Naive thymus-derived CD8-positive, alpha-beta T cell (primary cell): ENCODE measurements at regions not wholly inside any gene's neighbourhood (a gene's known extent, or its start where the extent isn't known, plus 50 kb on each side); places are given as distances from the start of the nearest gene placed in this dataset.
"Not testable (repeated sequence)": the region's sequence is repeated elsewhere in the genome, so short reads cannot be mapped to it uniquely, and the experiment has no call there.

Experiments
- ATAC-seq, 2 donors: fragments of 150-1000 bp; cut with Tn5 transposase in 1 of 2; sonication (Bioruptor Pico), chemical (Tn5 transposase) in 1 of 2; 1 replicate in 1 of 2; 2 replicates in 1 of 2; pipeline ENCODE4 v1.10.0; 2021; ENCODE audit warnings: mild to moderate bottlenecking in 2 of 2, moderate library complexity in 2 of 2
- POLR2A ChIA-PET: fragments of 350-600 bp; sonication (Branson Sonifier 250); formaldehyde crosslinking; loops from one replicate; lab custom pipeline; 2021; ENCODE audit warnings: antibody characterized with exemption; lab: Charles Lee
- DNase-seq, 10 donors: peaks; one replicate each; pipeline versions ENCODE4 v3.0.0 to v3.0.0-alpha.2; 2020 to 2022
- H3K27ac Mint-ChIP-seq, 10 donors: one replicate each; pipeline ENCODE4 v1.8.0; 2020 to 2022; ENCODE audit warnings: mild to moderate bottlenecking in 10 of 10, mixed read lengths in 10 of 10, moderate library complexity in 4 of 10, inconsistent platforms in 1 of 10
- H3K27me3 Mint-ChIP-seq, 5 donors: one replicate each; pipeline ENCODE4 v1.8.0; 2021 to 2022; ENCODE audit warnings: mixed read lengths in 5 of 5
- H3K36me3 Mint-ChIP-seq, 3 donors: one replicate each; pipeline ENCODE4 v1.8.0; 2020 to 2022; ENCODE audit warnings: mixed read lengths in 3 of 3, mild to moderate bottlenecking in 2 of 3, inconsistent platforms in 1 of 3
- H3K4me1 Mint-ChIP-seq, 4 donors: one replicate each; pipeline ENCODE4 v1.8.0; 2021 to 2022; ENCODE audit warnings: mixed read lengths in 4 of 4
- H3K4me3 Mint-ChIP-seq, 10 donors: one replicate each; pipeline ENCODE4 v1.8.0; 2020 to 2022; ENCODE audit warnings: mild to moderate bottlenecking in 10 of 10, mixed read lengths in 10 of 10, moderate library complexity in 6 of 10, inconsistent platforms in 1 of 10
- H3K9me3 Mint-ChIP-seq, 9 donors: one replicate each; pipeline ENCODE4 v1.8.0; 2020 to 2022; ENCODE audit warnings: mixed read lengths in 9 of 9, mild to moderate bottlenecking in 3 of 9, inconsistent platforms in 1 of 9, moderate library complexity in 1 of 9

- no peaks in the 10 kb centered on the region for H3K9me3 Mint-ChIP-seq
- H3K27ac Mint-ChIP-seq: peak overlapping the region in 1 of 10 donors; percentile 65
- H3K27me3 Mint-ChIP-seq: peaks cover 5 to 40% (median 18%) of the 10 kb centered on the region in 5 donors
- no peaks in the 10 kb centered on the region for H3K36me3 Mint-ChIP-seq
- ATAC-seq (no peak), DNase-seq (no peak)
- H3K4me3 Mint-ChIP-seq: no peak overlapping the region
- POLR2A ChIA-PET: no interaction called here
- no peaks in the 10 kb centered on the region for H3K4me1 Mint-ChIP-seq
These were observed 129.8 kb downstream of the FAM53A start for GRCh38 chr4:1554246-1554875.

- Mint-ChIP-seq H3K4me3 (no peak overlapping the region), H3K36me3 (no peaks in the 10 kb centered on the region), H3K9me3 (no peaks in the 10 kb centered on the region), H3K27me3 (peaks cover 5 to 37% (median 18%) of the 10 kb centered on the region in 5 donors), H3K4me1 (peaks cover 2 to 8% (median 5%) of the 10 kb centered on the region in 4 donors), H3K27ac (no peak overlapping the region)
- ATAC-seq (no peak), DNase-seq (no peak)
- POLR2A ChIA-PET: no interaction called here
These were observed 130.7 kb downstream of the FAM53A start for GRCh38 chr4:1553365-1553764.

- peaks cover 6 to 33% (median 23%) of the 10 kb centered on the region in 5 donors for H3K27me3 Mint-ChIP-seq
- H3K4me3 Mint-ChIP-seq: no peak overlapping the region
- no peaks in the 10 kb centered on the region for H3K9me3 Mint-ChIP-seq
- no peak for DNase-seq
- ATAC-seq: no peak
- H3K27ac Mint-ChIP-seq: no peak overlapping the region
- H3K4me1 Mint-ChIP-seq: peaks cover 5 to 15% (median 9%) of the 10 kb centered on the region in 4 donors
- no peaks in the 10 kb centered on the region for H3K36me3 Mint-ChIP-seq
- POLR2A ChIA-PET: no interaction called here
These were observed 131.7 kb downstream of the FAM53A start for GRCh38 chr4:1552451-1552850.

GRCh38 chr4:1551211-1551610, 132.9 kb downstream of the FAM53A start:
- Mint-ChIP-seq H3K27me3 (peaks cover 4 to 29% (median 20%) of the 10 kb centered on the region in 5 donors), H3K4me3 (no peak overlapping the region), H3K36me3 (no peaks in the 10 kb centered on the region), H3K27ac (no peak overlapping the region), H3K9me3 (no peaks in the 10 kb centered on the region), H3K4me1 (peaks cover 8 to 19% (median 13%) of the 10 kb centered on the region in 4 donors)
- DNase-seq (no peak), ATAC-seq (no peak)
- POLR2A ChIA-PET: interaction anchor here (1.0 kb wide), 1 partner anchor 55 kb away, joined by 3 read pairs; no protein-coding TSS in a partner anchor

- no peak overlapping the region for H3K4me3 Mint-ChIP-seq
- peaks cover 8 to 19% (median 13%) of the 10 kb centered on the region in 4 donors for H3K4me1 Mint-ChIP-seq
- H3K27ac Mint-ChIP-seq: peak overlapping the region in 2 of 10 donors; percentile 48 to 80
- no peak for DNase-seq
- peaks cover 4 to 29% (median 20%) of the 10 kb centered on the region in 5 donors for H3K27me3 Mint-ChIP-seq
- H3K36me3 Mint-ChIP-seq: no peaks in the 10 kb centered on the region
- ATAC-seq: no peak
- POLR2A ChIA-PET: interaction anchor here (0.8 to 1.2 kb wide), 3 partner anchors 55 to 149 kb away, joined by 3 read pairs; no protein-coding TSS in a partner anchor
- H3K9me3 Mint-ChIP-seq: no peaks in the 10 kb centered on the region
These were observed 133.7 kb downstream of the FAM53A start for GRCh38 chr4:1550122-1551070.

- peaks cover 3 to 22% (median 13%) of the 10 kb centered on the region in 5 donors for H3K27me3 Mint-ChIP-seq
- POLR2A ChIA-PET: interaction anchor here (0.8 to 1.6 kb wide), 3 partner anchors 30 to 148 kb away, joined by 3 to 8 read pairs (median 3); no protein-coding TSS in a partner anchor
- H3K36me3 Mint-ChIP-seq: no peaks in the 10 kb centered on the region
- ATAC-seq (no peak), DNase-seq (no peak)
- H3K9me3 Mint-ChIP-seq: no peaks in the 10 kb centered on the region
- peaks cover 8 to 23% (median 17%) of the 10 kb centered on the region in 4 donors for H3K4me1 Mint-ChIP-seq
- H3K27ac Mint-ChIP-seq: no peak overlapping the region
- H3K4me3 Mint-ChIP-seq: no peak overlapping the region
These were observed 134.5 kb downstream of the FAM53A start for GRCh38 chr4:1549638-1550035.

GRCh38 chr4:1548827-1549637, 135.1 kb downstream of the FAM53A start:
- not testable (repeated sequence) for H3K36me3 Mint-ChIP-seq, H3K9me3 Mint-ChIP-seq
- H3K27ac Mint-ChIP-seq: peak overlapping the region in 3 of 10 donors; percentile 15 to 63 (median 52)
- POLR2A ChIA-PET: interaction anchor here (0.8 to 1.6 kb wide), 4 partner anchors 18 to 147 kb away, joined by 3 to 8 read pairs (median 3); no protein-coding TSS in a partner anchor
- DNase-seq (peak; percentile 40 to 73 (median 60)), ATAC-seq (peak; percentile 79 to 89)
- H3K4me3 Mint-ChIP-seq: peak overlapping the region in 9 of 10 donors; percentile 12 to 72 (median 50)
- H3K27me3 Mint-ChIP-seq: peaks cover 2 to 16% (median 9%) of the 10 kb centered on the region in 5 donors
- peaks cover 8 to 29% (median 21%) of the 10 kb centered on the region in 4 donors for H3K4me1 Mint-ChIP-seq

- no peaks in the 10 kb centered on the region for H3K9me3 Mint-ChIP-seq
- POLR2A ChIA-PET: interaction anchor here (1.3 to 1.6 kb wide), 2 partner anchors 19 to 32 kb away, joined by 3 to 8 read pairs; no protein-coding TSS in a partner anchor
- H3K27ac Mint-ChIP-seq: peak overlapping the region in 6 of 10 donors; percentile 15 to 86 (median 72)
- no peak for DNase-seq
- peaks cover 8 to 30% (median 23%) of the 10 kb centered on the region in 4 donors for H3K4me1 Mint-ChIP-seq
- H3K4me3 Mint-ChIP-seq: peak overlapping the region in 9 of 10 donors; percentile 28 to 72 (median 51)
- no peaks in the 10 kb centered on the region for H3K36me3 Mint-ChIP-seq
- ATAC-seq: peak in 1 of 2 donors; percentile 37
- H3K27me3 Mint-ChIP-seq: peaks cover 2 to 16% (median 8%) of the 10 kb centered on the region in 5 donors
These were observed 136.0 kb downstream of the FAM53A start for GRCh38 chr4:1547856-1548826.

GRCh38 chr4:1547131-1547855, 136.8 kb downstream of the FAM53A start:
- DNase-seq: no peak
- H3K4me3 Mint-ChIP-seq: peak overlapping the region in 8 of 10 donors; percentile 10 to 67 (median 46)
- H3K9me3 Mint-ChIP-seq: no peaks in the 10 kb centered on the region
- no peaks in the 10 kb centered on the region for H3K36me3 Mint-ChIP-seq
- POLR2A ChIA-PET: no interaction called here
- peaks cover 8 to 30% (median 23%) of the 10 kb centered on the region in 4 donors for H3K4me1 Mint-ChIP-seq
- ATAC-seq: no peak
- H3K27me3 Mint-ChIP-seq: peaks cover 2 to 16% (median 8%) of the 10 kb centered on the region in 5 donors
- peak overlapping the region in 8 of 10 donors; percentile 12 to 86 (median 66) for H3K27ac Mint-ChIP-seq

- peak; percentile 53 to 66 for ATAC-seq
These were observed 138.6 kb upstream of the NKX1-1 start for GRCh38 chr4:1544861-1545281.

More at GRCh38 chr4:1544861-1545281, 138.6 kb upstream of the NKX1-1 start:
- Mint-ChIP-seq H3K4me3 (peak overlapping the region; percentile 32 to 81 (median 65)), H3K4me1 (peaks cover 8 to 30% (median 23%) of the 10 kb centered on the region in 4 donors), H3K27me3 (peaks cover 0 to 9% (median 8%) of the 10 kb centered on the region in 5 donors), H3K9me3 (no peaks in the 10 kb centered on the region), H3K27ac (peak overlapping the region; percentile 73 to 98 (median 91)), H3K36me3 (no peaks in the 10 kb centered on the region)
- DNase-seq: peak in 2 of 10 donors; percentile 27
- POLR2A ChIA-PET: interaction anchor here (0.6 to 0.9 kb wide), 2 partner anchors 35 to 1219 kb away, joined by 3 to 4 read pairs; no protein-coding TSS in a partner anchor
